Sigmoid colon (tissue), 6 donors: ENCODE measurements at regions not wholly inside any gene's neighbourhood (a gene's known extent, or its start where the extent isn't known, plus 50 kb on each side); places are given as distances from the start of the nearest gene placed in this dataset.
"Not testable (repeated sequence)": the region's sequence is repeated elsewhere in the genome, so short reads cannot be mapped to it uniquely, and the experiment has no call there.

ENCODE experiments used
- DNase-seq: peaks from one replicate; pipeline ENCODE4 v3.0.0-alpha.2; 2019
- H3K27ac ChIP-seq, 4 donors: fragments of 200-600 bp; sonication (generic); one replicate each; pipeline ENCODE4 v1.5.1; 2016 to 2019; ENCODE audit warnings: mild to moderate bottlenecking in 1 of 4
- H3K27me3 ChIP-seq, 3 donors: fragments of 200-600 bp; sonication (generic); one replicate each; pipeline ENCODE4 v1.5.1; 2019; ENCODE audit warnings: mild to moderate bottlenecking in 1 of 3
- H3K36me3 ChIP-seq, 4 donors: fragments of 200-600 bp; sonication (generic); one replicate each; pipeline ENCODE4 v1.5.1; 2016 to 2019
- H3K4me1 ChIP-seq, 4 donors: fragments of 200-600 bp; sonication (generic); one replicate each; pipeline ENCODE4 v1.5.1; 2017 to 2019
- H3K4me3 ChIP-seq, 4 donors: fragments of 200-600 bp; sonication (generic); one replicate each; pipeline ENCODE4 v1.5.1; 2017 to 2019; ENCODE audit warnings: mild to moderate bottlenecking in 2 of 4, moderate library complexity in 1 of 4
- H3K9me3 ChIP-seq, 4 donors: fragments of 200-600 bp in 3 of 4; sonication (generic) in 3 of 4; one replicate each; pipeline versions ENCODE4 v1.5.1 to v1.6.1; 2013 to 2019
- WGBS, 2 donors: extraction: QIAGEN DNeasy Blood & Tissue Kit; methylation state at CpG; one replicate each; pipeline ENCODE4 v1.1.7; 2013; 5-methylcytosine and 5-hydroxymethylcytosine counted together
- intact Hi-C: fragments of 100-400 bp; cut with DNase I; formaldehyde crosslinking; loops from one replicate; pipeline ENCODE4 v1.15.1; 2023
- donor health status: healthy with polysubstance abuse.
- donor health status: healthy.

DNA sequence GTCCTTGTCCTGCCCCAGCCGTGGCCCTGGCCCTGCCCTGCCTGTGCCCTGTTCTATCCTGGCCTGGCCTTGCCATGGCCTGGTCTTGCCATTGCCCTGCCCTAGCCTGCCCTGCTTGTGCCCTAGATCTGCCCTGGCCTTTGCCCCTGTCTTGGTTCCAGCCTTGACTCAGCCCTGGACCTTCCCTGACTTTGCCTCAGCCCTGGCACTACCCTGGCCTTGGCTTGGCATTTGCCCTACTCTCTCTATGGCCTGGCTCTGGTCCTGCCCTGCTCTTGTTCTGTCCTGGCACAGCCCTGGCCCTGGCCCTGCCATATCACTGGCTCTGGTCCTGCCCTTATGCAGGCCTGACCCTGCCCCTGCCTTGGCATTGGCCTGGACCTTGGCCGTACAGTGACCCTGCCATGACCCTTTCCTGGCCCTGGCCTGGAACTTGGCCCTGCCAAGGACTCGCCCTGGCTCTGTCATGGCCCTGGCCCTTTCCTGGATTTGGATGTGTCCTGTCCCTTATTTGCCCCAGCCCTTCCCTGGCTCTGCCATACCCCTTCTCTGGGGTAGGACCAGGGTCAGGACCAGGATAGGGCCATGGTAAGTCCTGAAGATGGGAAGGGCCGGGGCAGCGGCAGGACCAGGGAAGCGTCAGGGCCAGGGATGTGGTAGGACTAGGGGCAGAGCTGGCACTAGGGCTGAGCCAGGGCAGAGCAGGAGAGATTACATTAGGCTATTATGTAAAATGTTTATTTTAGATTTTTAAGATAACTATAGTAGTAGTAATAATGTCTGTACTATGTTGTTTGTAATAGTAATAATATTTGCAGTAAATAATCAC is 254.5 kb downstream of the TP53TG3F start:
- WGBS, 2 donors: 83 to 85% methylated on average over 6 of the region's 6 CpGs
- H3K27me3 ChIP-seq, H3K4me3 ChIP-seq, H3K9me3 ChIP-seq, intact Hi-C loops, H3K36me3 ChIP-seq, H3K27ac ChIP-seq, H3K4me1 ChIP-seq, DNase-seq: not testable (repeated sequence)

DNA sequence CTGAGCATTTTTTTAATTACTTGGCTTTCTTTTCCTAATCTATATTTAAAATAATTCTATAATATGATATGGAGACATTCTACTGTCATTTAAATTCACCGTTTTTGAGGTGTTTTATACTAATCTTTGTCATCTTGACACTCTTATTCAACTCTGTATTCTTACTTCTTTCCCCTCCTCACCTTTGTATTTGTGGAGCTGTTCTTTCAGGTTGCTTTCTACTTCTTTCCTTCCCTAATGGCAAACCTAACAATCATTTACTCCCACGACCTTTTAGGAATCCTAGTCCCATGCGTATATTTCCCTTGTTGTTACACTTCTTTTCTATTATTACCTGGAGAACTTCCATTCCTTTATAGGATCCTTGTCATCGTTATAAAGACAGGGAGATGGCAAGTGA is 271.8 kb downstream of the TP53TG3F start:
- 25 to 30% methylated on average over 3 of the region's 4 CpGs for WGBS, 2 donors
- H3K4me1 ChIP-seq, H3K27ac ChIP-seq, H3K27me3 ChIP-seq, H3K4me3 ChIP-seq, DNase-seq, H3K9me3 ChIP-seq, intact Hi-C loops, H3K36me3 ChIP-seq: not testable (repeated sequence)

DNA sequence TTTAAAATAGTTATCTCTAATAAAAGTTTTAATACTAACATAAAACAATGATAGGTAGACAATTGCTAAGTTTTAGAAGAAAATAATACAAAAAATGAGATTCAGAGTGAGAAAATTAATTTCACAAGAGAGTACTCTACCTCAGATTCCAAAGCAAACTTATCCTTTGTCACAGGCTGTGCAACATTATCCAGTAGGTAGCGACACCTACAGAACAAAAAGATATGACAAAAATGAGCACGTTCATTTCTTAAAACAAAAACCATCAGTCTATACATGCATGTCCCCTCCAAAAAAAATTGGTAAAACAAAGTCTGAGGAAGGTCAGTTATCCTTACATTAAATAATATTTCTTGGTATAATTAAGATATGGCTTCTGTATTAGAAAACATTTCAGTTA is 275.2 kb downstream of the TP53TG3F start:
- H3K36me3 ChIP-seq, DNase-seq, H3K4me1 ChIP-seq, H3K27ac ChIP-seq, H3K27me3 ChIP-seq, H3K4me3 ChIP-seq, H3K9me3 ChIP-seq, intact Hi-C loops: not testable (repeated sequence)
- WGBS, 2 donors: 45 to 68% methylated on average over 2 of the region's 2 CpGs

DNA sequence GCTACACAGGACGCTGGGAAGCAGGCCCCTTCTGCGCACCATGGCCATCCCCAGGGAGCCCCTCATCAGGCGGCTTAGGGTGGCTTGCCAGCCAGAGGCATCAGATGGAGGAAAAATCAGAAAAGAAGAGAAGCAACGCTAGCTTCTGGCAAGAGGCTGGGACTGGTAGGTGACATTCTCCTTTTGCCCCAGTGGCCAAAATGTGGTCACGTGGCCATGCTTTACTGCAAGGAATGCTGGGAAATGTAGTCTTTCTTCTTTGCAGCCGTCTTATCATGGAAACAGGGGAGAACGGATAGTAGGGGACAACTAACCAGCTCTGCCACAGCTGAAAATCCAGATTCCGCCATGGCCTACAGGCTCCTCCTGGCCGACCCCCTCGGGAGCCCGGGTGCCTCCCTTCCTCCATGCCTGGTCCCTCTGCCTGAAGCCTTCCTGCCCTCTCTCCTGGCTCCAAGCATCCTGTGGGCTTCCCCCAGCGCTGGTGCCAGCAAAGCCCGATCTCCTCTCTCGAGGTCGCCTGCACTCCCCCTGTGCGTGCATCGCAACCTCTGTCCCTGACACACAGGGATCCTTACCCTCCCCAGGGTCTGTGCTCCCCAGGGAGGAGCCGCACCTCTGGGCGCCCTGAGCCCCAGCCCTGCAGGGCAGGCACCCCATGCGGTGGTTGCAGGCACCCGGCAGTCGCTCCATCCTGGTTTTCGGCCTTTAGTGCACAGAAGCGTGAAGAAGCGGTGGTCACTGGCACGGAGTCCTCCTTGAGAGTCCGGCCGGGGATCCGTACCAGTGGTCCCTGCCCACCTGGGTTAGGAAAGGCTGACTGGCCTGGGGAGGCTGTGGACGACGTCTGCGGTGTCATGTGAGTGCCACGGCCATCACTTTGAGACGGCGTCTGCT is 307.7 kb downstream of the TP53TG3F start:
- H3K27ac ChIP-seq, H3K36me3 ChIP-seq, H3K4me1 ChIP-seq, H3K27me3 ChIP-seq, DNase-seq, H3K9me3 ChIP-seq, intact Hi-C loops, H3K4me3 ChIP-seq: not testable (repeated sequence)
- 86 to 89% methylated on average over 30 to 31 of the region's 35 CpGs for whole genome bisulfite sequencing, 2 donors

DNA sequence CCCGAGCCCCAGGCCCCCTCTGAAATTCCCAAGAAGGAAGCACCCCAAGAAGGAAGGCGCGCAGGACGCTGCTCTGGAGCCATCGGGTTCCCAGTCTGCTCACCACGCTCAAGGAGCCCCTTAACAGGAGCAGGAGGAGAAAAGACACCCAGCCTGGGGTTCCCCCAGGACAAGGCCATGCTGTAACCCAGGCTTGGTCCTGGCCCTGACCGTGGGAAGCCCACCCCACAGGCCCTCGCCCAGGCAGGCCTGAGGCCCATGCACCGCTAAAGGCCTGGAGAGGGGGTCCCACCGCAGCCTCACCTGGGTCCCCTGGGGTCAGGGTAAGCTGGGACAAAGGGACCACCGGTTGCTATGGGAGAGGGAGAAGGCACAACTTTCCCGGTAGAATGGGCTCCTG is 309.3 kb downstream of the TP53TG3F start:
- H3K27ac ChIP-seq, DNase-seq, H3K4me3 ChIP-seq, intact Hi-C loops, H3K4me1 ChIP-seq, H3K27me3 ChIP-seq, H3K36me3 ChIP-seq, H3K9me3 ChIP-seq: not testable (repeated sequence)
- 94 to 96% methylated on average over 9 of the region's 12 CpGs for WGBS, 2 donors

DNA sequence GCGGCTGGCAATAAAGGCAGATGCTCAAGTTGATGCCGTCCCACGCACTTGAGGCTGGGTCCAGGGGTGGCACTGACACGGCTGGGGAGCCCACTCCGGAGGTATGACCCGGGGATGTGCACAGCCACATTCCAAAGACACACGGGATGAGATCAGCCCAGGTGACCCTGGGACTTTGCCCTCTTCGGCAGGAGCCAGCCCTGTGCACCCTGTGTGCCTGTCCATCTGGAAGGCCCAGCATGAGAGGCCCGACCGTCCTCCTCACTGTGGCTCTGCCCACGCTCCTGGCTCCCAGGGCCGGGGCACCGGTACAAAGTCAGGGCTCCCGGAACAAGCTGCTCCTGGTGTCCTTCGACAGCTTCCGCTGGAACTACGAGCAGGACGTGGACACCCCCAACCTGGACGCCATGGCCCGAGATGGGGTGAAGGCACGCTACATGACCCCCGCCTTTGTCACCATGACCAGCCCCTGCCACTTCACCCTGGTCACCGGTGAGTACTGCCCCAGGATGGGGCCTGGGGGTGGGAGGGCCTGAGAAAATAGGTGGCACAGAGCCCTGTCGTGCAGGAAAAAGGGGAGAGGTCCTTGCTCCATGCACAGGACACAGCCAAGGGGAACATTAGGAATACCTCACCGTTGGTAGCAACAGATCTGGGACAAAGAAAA is 309.9 kb downstream of the TP53TG3F start:
- intact Hi-C loops, DNase-seq, H3K27me3 ChIP-seq, H3K9me3 ChIP-seq, H3K27ac ChIP-seq, H3K36me3 ChIP-seq, H3K4me1 ChIP-seq, H3K4me3 ChIP-seq: not testable (repeated sequence)
- WGBS, 2 donors: 91 to 93% methylated on average over 18 to 19 of the region's 25 CpGs

DNA sequence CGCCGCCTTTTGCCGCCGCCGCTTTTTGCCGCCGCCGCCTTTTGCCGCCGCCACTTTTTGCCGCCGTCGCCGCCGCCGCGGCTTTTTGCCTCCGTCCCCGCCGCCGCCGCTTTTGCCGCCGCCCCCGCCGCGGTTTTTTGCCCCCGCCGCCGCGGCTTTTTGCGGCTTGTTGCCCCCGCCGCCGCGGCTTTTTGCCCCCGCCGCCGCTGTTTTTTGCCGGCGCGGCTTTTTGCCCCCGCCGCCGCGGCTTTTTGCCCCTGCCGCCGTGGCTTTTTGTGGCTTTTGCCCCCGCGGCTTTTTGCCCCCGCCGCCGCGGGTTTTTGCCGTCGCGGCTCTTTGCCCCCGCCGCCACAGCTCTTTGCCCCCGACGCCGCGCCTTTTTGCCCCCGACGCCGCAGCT is 311.1 kb downstream of the TP53TG3F start:
- H3K9me3 ChIP-seq, intact Hi-C loops, H3K4me3 ChIP-seq, H3K27me3 ChIP-seq, H3K4me1 ChIP-seq, H3K27ac ChIP-seq, H3K36me3 ChIP-seq, DNase-seq: not testable (repeated sequence)
- 65 to 84% methylated on average over 66 of the region's 66 CpGs for WGBS, 2 donors

DNA sequence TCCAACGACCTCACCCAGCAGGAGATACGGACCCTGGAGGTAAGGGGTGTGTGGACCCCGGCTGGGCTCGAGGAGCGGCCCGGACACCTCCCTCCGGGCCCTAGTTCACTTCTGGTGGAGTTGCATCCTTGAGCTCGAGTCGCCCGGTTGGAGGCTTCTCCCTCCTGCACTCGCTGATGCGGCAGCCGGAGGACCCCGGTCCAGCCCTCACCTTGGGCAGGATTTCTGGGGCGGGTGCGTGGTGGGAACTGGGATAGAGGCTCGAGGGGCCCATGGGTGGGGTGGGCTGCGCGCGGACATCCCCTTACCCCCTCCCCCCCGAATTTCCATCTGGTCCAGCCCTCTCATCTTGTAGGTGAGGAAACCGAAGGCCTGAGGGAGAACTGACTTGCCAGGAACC is 311.8 kb downstream of the TP53TG3F start:
- intact Hi-C loops: not testable (repeated sequence)

DNA sequence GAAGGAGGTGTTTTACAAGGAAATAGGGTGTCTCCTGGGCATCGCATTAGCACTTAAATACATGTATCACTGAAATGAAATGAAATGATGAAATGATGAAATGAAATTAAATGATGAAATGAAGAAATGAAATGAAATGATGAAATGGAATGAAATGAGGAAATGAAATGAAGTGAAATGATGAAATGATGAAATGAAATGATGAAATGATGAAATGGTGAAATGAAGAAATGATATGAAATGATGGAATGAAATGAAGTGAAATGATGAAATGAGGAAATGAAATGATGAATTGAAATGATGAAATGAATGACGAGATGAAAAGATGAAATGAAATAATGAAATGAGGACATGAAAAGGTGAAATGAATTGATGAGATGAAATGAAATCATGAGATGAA is 314.6 kb downstream of the TP53TG3F start:
- intact Hi-C loops: not testable (repeated sequence)

More for the DNA sequence above, 311.8 kb downstream of the TP53TG3F start:
- H3K36me3 ChIP-seq, H3K27me3 ChIP-seq, H3K27ac ChIP-seq, H3K4me3 ChIP-seq, H3K4me1 ChIP-seq, H3K9me3 ChIP-seq: not testable (repeated sequence)
- DNase-seq: peak; percentile 55
- WGBS, 2 donors: 75 to 82% methylated on average over 16 to 19 of the region's 22 CpGs

DNA sequence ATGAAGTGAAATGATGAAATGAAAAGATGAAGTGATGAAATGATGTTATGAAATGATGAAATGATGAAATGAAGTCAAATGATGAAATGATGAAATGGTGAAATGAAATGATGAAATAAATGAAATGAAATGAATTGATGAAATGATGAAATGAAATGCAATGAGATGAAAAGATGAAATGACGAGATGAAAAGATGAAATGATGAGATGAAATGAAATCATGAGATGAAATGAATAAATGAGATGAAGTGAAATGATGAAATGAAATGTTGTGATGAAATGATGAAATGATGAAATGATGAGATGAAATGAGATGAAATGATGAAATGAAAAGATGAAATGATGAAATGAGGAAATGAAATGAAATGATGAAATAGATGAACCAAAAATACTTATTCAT is 315.3 kb downstream of the TP53TG3F start:
- DNase-seq, H3K36me3 ChIP-seq, H3K4me1 ChIP-seq, intact Hi-C loops, H3K27ac ChIP-seq, H3K9me3 ChIP-seq, H3K4me3 ChIP-seq, H3K27me3 ChIP-seq: not testable (repeated sequence)
- 54 to 61% methylated on average over 1 of the region's 1 CpG for WGBS, 2 donors

More for the DNA sequence above, 314.6 kb downstream of the TP53TG3F start:
- not testable (repeated sequence) for H3K36me3 ChIP-seq, H3K27me3 ChIP-seq, H3K27ac ChIP-seq, H3K9me3 ChIP-seq, H3K4me3 ChIP-seq, DNase-seq, H3K4me1 ChIP-seq
- WGBS, 2 donors: 76 to 78% methylated on average over 2 of the region's 2 CpGs

DNA sequence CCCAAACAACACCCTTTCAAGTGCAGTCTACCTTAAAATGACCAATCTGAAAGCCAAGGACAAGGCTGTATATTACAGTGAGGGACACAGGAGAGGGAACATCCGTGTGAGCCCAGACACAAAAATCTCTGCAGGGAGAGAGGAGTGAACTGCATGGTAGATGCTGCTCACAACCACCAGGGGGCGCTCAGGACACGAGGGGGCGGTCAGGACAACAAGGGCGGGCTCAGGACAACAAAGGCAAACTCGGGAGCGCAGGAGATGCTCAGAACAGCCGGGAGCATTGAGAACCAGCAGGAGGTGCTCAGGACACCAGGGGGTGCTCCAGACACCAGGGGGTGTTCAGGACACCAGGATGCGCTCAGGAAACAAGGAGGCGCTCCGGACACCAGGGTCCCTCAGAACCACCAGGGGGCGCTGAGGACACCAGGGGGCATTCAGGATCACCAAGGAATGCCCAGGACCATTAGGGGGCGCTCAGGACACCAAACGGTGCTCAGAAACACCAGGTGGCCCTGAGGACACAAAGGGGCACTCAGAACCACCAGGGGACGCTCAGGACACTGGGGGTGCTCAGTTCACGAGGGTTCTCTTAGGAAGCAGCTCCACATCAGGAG is 357.0 kb downstream of the TP53TG3F start:
- H3K4me3 ChIP-seq, H3K27me3 ChIP-seq, H3K27ac ChIP-seq, DNase-seq, H3K4me1 ChIP-seq, intact Hi-C loops, H3K36me3 ChIP-seq, H3K9me3 ChIP-seq: not testable (repeated sequence)
- WGBS, 2 donors: no CpG with 5 or more reads among the region's 16 CpGs

DNA sequence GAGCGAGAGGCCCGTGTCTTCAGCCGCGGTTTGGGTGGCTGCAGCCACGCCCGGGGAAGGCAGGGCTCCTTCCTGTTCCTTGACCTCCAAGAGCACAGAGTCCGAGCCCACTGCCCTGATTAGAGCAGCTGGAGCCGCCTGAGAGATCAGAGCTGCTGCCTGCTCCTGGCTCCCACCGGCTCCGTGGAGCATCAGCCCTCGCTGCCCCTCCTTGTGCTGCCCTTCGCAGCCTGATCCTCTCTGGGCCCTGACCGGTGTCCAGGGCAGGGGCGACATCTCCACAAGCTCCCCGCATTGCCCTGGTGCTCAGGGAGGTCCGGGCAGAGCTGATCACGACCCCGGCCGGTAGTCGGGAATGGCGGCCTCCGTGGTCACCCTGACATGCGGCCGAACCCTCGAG is 365.3 kb downstream of the TP53TG3F start:
- H3K4me3 ChIP-seq, intact Hi-C loops, H3K27ac ChIP-seq, H3K9me3 ChIP-seq, H3K27me3 ChIP-seq, H3K4me1 ChIP-seq, H3K36me3 ChIP-seq: not testable (repeated sequence)
- 88 to 89% methylated on average over 18 of the region's 25 CpGs for WGBS, 2 donors
- DNase-seq: peak; percentile 39
